ENCODE measurements at regions not wholly inside any gene's neighbourhood (a gene's known extent, or its start where the extent isn't known, plus 50 kb on each side); places are given as distances from the start of the nearest gene placed in this dataset.

DNA sequence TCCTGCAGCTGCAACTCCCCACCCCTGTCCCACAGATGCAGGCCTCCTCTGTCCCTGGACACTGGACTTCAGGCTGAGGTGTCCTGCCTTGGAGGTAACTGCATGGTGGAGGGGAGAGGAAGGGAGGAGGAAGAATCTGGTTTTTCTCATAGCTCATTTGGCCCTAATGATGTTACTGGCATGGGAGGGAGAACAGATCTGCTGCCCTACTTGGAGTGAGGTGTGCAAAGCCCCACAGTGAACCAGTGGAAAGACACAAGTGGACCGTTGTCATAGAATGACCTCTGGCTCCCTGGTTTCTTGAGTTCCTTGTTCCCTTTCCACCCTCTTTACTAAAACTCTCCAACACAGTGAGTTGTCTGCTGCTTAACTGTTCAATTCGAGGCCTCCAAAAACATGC is 215.9 kb downstream of the BARX2 start:
- DNase-seq, result no peak

GRCh38 chr11:129592191-129592590 is 216.5 kb downstream of the BARX2 start:
- no peak for DNase-seq

- DNase-seq, result no peak
These were observed 217.4 kb downstream of the BARX2 start for GRCh38 chr11:129593098-129593497.

- no peak for DNase-seq
These were observed 219.7 kb downstream of the BARX2 start for GRCh38 chr11:129595038-129595962.

DNA sequence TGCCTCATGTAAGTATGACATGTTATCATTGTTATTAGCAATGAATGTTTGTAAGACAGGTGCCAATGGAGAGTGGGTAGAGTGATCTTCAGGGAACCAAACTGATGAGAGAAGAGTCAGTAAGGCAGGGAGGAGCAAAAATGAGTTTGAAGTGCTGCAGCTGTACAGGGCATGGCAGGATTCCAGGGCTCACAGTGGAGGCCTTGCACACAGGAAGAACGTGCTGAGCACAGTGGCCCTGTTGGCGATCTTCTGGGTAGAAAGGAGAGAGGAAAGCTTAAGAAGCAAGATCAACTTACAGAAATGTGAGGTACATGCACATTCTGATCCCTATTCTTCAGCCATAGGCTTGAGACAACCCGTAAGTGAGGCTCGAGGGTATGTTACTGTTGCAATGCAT is 219.3 kb upstream of the TMEM45B start:
- no peak for DNase-seq

DNA sequence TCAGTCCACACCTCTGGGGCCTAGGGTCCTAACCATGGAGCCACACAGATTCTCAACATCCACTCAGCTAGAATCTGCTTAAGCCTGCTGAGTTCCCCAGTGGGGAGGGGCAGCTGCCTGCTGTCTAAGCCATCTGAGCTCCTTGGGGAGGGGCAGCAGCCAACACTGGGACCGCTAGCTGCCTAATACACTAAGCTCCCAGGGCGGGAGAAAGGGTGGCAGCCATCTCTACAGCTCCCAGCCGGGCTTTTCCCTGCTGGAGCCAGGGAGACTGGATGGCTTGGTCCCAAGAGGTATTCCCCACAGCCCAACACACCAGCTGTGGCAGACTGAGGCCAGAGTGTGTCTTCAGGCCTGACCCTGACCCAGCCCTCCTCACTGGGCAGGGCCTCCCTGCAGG is 217.3 kb upstream of the TMEM45B start:
- DNase-seq, result no peak

GRCh38 chr11:129605815-129606214 is 209.8 kb upstream of the TMEM45B start:
- no peak for DNase-seq

- no peak for DNase-seq
These were observed 206.9 kb upstream of the TMEM45B start for GRCh38 chr11:129608711-129609110.

GRCh38 chr11:129610125-129610524 is 205.5 kb upstream of the TMEM45B start:
- DNase-seq, result no peak

GRCh38 chr11:129610545-129610944 is 205.1 kb upstream of the TMEM45B start:
- no peak for DNase-seq

DNA sequence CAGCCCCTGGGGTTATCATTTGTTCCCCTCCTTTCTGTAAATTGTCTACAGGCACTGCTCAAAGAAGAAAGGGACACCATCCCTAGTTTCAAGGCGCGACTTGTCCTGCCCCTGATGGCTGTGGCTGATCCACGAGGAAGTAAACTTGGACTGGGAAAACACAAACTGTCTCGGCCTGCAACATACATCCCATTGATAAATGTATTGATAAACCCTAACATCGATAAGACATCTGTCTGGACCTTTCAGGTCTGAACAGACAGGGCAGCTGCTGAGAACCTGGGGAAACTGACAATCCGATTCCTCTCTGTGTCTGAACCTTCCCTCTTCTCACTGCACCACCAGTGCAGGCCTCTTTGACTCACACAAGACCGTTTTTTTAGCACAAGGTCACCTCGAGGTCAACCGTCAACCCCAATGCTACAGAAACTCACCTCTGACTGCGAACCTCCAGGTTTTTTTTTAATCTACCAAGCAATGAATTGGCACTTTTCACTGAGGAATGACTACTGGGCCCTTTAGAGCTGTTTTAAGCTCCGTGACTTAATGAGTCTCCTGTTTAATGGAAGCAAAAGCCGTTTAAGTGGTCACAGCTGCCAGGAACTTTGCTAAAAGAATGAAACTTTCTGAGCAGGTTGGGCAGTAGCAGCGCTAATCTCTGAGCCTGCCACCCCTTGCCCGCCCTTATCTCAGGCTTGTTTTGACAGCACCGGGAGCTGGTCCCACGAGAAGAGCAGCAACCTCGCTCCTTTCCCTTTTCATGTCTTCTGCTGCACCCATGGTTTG is 203.8 kb upstream of the TMEM45B start:
- DNase-seq, result no peak

DNA sequence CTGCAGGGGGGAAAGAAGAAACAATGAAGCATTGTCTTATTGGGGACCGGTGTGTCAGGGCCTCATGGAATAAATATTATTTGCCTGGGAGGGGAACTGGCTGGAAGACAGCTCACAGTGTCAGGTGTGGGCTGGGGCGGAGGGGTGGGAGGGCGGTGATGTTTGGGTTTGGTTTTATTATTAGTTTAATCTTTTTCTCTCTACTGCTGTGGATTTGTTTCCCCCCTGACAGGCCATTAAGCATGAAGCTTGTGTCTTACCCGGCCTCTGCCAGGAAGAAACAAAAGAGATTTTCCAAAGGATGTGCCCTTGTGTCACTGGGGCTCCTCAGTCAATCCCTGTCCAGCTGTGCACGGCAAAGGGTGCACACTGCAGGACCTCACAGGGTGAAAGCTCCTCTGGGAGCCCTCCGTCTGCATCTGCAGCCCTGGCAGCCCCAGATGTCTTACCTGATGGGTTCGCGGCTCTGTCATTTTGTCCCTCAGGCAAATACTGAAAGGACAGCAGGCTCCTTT is 203.1 kb upstream of the TMEM45B start:
- no peak for DNase-seq

GRCh38 chr11:129613071-129613470 is 202.6 kb upstream of the TMEM45B start:
- no peak for DNase-seq

GRCh38 chr11:129614256-129614944 is 201.2 kb upstream of the TMEM45B start:
- DNase-seq, result no peak

DNA sequence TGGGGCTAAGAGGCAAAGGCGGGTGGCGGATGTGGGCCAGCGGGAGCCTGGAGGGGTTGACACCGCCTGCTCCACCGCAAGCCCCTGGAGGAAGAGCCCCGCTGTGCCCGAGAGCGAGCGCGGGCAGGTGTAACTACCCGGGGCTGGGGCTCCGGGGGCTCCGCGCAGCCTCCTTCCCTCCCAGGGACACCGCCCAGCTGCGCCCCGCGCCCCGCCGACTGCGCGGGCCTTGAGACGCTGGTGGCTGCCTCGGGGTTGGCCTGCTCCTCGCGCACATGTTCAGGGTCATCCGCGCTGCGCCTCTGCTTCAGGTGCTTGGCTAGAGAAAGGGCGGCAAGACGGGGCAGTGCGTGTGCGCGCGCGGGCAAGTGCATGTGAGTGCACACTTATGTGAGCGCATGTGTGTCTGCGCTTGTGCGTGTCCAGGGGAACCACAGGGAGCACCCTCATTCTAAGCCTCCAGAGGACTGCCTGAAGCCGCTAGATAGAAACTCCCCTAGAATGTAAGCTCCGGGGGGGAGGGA is 197.5 kb upstream of the TMEM45B start:
- no peak for DNase-seq

- DNase-seq, result no peak
These were observed 195.2 kb upstream of the TMEM45B start for GRCh38 chr11:129620237-129621104.

DNA sequence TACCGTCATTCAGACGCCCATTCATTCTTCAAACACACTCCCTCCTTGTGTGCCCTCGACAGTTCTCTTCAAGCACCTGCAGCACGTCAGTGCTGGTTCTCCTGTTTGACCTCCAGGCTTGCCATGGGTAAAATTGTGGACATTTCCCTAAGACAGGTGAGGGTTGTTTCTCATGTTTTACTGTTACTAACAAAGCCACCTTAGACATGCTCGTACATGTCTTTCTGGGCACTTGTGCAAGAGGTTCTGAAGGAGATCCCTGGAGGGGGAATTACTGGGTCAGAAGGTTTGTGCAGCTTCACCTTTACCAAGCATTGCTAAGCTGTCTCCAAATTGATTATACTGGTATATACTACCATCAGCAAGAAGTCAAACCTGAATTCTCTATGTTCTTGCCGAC is 189.7 kb upstream of the TMEM45B start:
- DNase-seq, result no peak

DNA sequence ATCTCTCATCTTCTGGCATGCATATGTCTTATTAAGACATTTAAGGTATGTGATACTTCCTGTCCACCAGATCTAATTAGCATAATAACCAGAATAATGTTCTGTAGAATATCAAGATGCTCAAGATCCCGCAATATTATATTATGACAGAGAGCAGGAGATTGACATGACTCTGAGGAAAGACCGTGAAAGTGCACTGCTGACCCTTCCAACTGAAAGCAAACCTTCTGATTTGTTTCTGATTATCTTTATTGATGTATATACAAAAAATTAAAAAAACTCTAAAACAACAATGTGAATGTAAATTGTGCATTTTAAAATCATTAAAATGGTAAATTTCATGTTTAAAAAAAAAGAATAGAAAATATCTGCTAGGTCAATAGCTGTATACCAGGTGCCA is 184.4 kb upstream of the TMEM45B start:
- DNase-seq, result no peak

DNA sequence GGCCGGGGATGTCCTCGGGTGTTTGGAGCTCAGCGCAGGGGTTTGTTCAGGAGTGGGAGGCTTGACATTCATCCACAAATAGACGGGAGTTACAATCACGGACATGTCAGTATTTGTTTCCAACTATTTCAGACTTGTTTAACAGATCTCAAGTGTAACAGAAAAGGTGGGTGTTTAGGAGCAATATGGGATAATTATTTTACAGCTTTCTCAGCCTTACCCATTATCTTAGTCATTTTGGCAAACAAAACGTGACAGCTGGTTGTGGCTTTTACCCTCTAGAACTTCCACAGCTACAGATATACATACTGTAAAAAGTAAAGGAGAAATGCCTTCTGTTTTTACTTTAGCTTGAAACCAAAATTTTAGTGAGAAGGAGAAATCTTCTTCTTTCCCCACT is 178.7 kb upstream of the TMEM45B start:
- no peak for DNase-seq

DNA sequence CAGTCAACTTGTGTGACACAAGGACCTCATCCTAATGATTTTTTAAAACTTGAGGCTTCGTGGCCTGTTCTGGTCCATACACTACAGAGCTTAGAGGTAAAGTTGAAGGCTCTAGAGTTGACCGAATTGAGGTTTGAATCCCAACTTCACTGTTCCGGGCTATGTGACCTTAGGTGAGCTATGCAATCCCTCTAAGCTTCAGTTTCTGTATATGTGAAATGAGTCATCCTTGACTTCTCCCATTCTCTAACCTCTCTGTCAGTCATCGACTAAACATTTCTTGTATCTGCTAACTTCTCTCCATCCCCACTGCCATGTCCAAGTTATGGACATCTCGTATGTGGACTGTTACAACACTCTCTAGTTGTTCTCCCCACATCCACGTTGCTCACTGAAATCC is 178.2 kb upstream of the TMEM45B start:
- DNase-seq, result no peak

DNA sequence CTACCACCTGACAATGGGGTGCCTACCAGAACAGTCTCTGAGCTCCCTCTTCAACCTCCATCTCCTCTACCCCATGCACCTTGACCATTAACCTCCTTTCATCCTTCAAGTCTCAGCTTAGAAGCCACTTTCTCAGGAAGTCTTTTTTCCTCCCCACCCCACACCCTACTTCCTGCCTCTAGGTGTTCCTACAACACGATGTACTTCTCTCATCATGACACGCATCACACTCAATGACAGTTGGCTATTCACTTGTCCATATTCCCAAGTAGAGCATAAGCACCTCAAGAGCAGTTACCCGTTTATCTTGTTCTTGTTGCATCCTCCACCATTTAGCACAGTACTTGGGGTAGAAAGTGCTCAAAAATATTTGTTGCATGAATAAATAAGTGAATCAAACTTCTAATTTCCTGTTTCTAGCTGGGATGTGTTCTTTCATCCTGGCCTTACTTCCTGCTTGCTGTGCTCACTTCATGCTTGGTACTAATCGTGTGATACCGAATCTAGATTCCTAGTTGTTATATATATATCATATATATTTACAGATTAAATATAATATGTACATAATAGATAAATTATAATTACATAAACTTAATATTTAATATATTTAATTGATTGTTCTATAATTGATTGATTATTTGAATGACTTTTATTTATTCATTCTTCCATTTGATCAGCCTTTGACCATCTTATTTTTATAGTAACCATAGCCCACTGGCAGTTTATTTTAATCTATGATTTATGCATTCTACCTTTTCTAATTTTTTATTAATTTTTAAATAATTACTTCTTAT is 177.5 kb upstream of the TMEM45B start:
- DNase-seq, result no peak
